ENCODE measurements at regions not wholly inside any gene's neighbourhood (a gene's known extent, or its start where the extent isn't known, plus 50 kb on each side); places are given as distances from the start of the nearest gene placed in this dataset.

GRCh38 chr1:201649761-201650622 is 111.1 kb downstream of the NAV1 start:
- peak; percentile 91 for DNase-seq
- 1% methylated on average over 33 to 64 of the region's 64 CpGs for WGBS, 2 experiments (ENCODE audit: insufficient coverage in 1 of 2, insufficient read length in 1 of 2)
- Mint-ChIP-seq H3K9me3 (no peaks in the 10 kb centered on the region), H3K4me1 (peaks cover 17% of the 10 kb centered on the region), H3K4me3 (peak overlapping the region; percentile 57), H3K27ac (no peak overlapping the region), H3K27me3 (ENCODE audit: insufficient read depth) (peaks cover 73% of the 10 kb centered on the region), H3K36me3 (ENCODE audit: low read depth) (no peaks in the 10 kb centered on the region)
- Histone ChIP-seq H3K36me3 (ENCODE audit: control insufficient read depth, insufficient read depth, low read length) (no peaks in the 10 kb centered on the region), H3K4me3 (ENCODE audit: low read length) (peak overlapping the region; percentile 79), H3K4me1 (ENCODE audit: control insufficient read depth, insufficient read depth, low read length) (no peaks in the 10 kb centered on the region), H3K9ac (ENCODE audit: extremely low read depth, low read length, poor library complexity, severe bottlenecking) (peak overlapping the region; percentile 11), H3K27me3 (ENCODE audit: control insufficient read depth, insufficient read depth, low read length, poor library complexity, severe bottlenecking) (peaks cover 63% of the 10 kb centered on the region), H3K27ac (ENCODE audit: low read depth, low read length) (peak overlapping the region; percentile 63), H3K9me3 (ENCODE audit: control insufficient read depth, low read length) (no peaks in the 10 kb centered on the region)
- TF ChIP-seq, protein P1, sequence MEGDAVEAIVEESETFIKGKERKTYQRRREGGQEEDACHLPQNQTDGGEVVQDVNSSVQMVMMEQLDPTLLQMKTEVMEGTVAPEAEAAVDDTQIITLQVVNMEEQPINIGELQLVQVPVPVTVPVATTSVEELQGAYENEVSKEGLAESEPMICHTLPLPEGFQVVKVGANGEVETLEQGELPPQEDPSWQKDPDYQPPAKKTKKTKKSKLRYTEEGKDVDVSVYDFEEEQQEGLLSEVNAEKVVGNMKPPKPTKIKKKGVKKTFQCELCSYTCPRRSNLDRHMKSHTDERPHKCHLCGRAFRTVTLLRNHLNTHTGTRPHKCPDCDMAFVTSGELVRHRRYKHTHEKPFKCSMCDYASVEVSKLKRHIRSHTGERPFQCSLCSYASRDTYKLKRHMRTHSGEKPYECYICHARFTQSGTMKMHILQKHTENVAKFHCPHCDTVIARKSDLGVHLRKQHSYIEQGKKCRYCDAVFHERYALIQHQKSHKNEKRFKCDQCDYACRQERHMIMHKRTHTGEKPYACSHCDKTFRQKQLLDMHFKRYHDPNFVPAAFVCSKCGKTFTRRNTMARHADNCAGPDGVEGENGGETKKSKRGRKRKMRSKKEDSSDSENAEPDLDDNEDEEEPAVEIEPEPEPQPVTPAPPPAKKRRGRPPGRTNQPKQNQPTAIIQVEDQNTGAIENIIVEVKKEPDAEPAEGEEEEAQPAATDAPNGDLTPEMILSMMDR (conservative IDR thresholded peaks at IDR 0.05): no peak

DNA sequence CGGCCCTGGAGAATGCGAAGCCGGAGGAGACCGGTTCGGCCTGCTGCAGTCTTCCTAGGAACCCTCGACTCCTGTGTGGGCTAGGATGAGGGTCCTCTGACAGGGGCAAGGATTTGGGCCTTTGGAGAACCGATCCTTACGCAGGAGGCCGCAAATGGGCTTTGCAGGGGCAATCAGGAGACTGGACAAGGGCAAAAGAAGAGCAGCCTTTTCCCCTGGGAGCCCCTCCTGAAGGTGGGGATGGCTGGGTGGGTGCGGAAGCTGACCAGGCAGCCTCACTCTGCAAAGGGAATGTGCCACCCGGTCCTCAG is 111.7 kb downstream of the NAV1 start:
- H3K27ac ChIP-seq (ENCODE audit: low read depth, low read length): peak overlapping the region; percentile 63

DNA sequence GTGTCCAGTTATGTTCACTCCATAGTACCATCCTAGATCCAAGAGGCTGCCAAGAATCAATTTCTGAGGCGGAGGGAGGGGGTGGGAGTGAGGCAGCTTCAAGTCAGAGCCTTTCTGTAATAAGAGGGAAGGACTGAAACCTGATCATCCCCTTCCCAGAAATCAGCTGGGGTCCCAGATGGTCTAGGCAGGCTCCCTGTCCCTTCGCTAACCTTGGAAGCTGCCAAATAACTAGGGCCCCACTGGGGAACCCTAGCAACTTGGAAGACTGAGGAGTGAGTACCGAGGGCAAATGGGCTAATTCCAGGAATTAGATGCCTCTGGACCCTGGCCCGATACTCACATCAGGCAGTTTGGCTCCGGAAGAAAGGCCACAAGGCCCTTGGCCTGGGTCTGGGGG is 113.3 kb downstream of the NAV1 start:
- H3K27me3 Mint-ChIP-seq (ENCODE audit: insufficient read depth): peaks cover 55% of the 10 kb centered on the region
- no peak overlapping the region for H3K4me3 Mint-ChIP-seq
- Histone ChIP-seq H3K27me3 (ENCODE audit: control insufficient read depth, insufficient read depth, low read length, poor library complexity, severe bottlenecking) (peaks cover 47% of the 10 kb centered on the region), H3K27ac (ENCODE audit: low read depth, low read length) (no peak overlapping the region), H3K9ac (ENCODE audit: extremely low read depth, low read length, poor library complexity, severe bottlenecking) (no peak overlapping the region), H3K4me3 (ENCODE audit: low read length) (no peak overlapping the region), H3K9me3 (ENCODE audit: control insufficient read depth, low read length) (no peaks in the 10 kb centered on the region), H3K36me3 (ENCODE audit: control insufficient read depth, insufficient read depth, low read length) (no peaks in the 10 kb centered on the region), H3K4me1 (ENCODE audit: control insufficient read depth, insufficient read depth, low read length) (no peaks in the 10 kb centered on the region)
- no peak for DNase-seq
- H3K27ac Mint-ChIP-seq: no peak overlapping the region
- H3K4me1 Mint-ChIP-seq: peaks cover 14% of the 10 kb centered on the region
- H3K9me3 Mint-ChIP-seq: no peaks in the 10 kb centered on the region
- WGBS, 2 experiments (ENCODE audit: insufficient coverage in 1 of 2, insufficient read length in 1 of 2): 93 to 94% methylated on average over 2 to 5 of the region's 5 CpGs
- H3K36me3 Mint-ChIP-seq (ENCODE audit: low read depth): no peaks in the 10 kb centered on the region
- TF ChIP-seq, protein P1 (conservative IDR thresholded peaks at IDR 0.05): no peak

More for the DNA sequence above, 111.7 kb downstream of the NAV1 start:
- Histone ChIP-seq H3K9me3 (ENCODE audit: control insufficient read depth, low read length) (no peaks in the 10 kb centered on the region), H3K27me3 (ENCODE audit: control insufficient read depth, insufficient read depth, low read length, poor library complexity, severe bottlenecking) (peaks cover 63% of the 10 kb centered on the region), H3K4me3 (ENCODE audit: low read length) (peak overlapping the region; percentile 79), H3K9ac (ENCODE audit: extremely low read depth, low read length, poor library complexity, severe bottlenecking) (peak overlapping the region; percentile 11), H3K4me1 (ENCODE audit: control insufficient read depth, insufficient read depth, low read length) (no peaks in the 10 kb centered on the region), H3K36me3 (ENCODE audit: control insufficient read depth, insufficient read depth, low read length) (no peaks in the 10 kb centered on the region)
- Mint-ChIP-seq H3K4me1 (peaks cover 20% of the 10 kb centered on the region), H3K27ac (no peak overlapping the region), H3K27me3 (ENCODE audit: insufficient read depth) (peaks cover 71% of the 10 kb centered on the region), H3K36me3 (ENCODE audit: low read depth) (no peaks in the 10 kb centered on the region), H3K9me3 (no peaks in the 10 kb centered on the region), H3K4me3 (peak overlapping the region; percentile 57)
- TF ChIP-seq, protein P1 (conservative IDR thresholded peaks at IDR 0.05): no peak
- no peak for DNase-seq
- 3 to 19% methylated on average over 4 to 11 of the region's 11 CpGs for WGBS, 2 experiments (ENCODE audit: insufficient coverage in 1 of 2, insufficient read length in 1 of 2)
